ENCODE measurements at regions not wholly inside any gene's neighbourhood (a gene's known extent, or its start where the extent isn't known, plus 50 kb on each side); places are given as distances from the start of the nearest gene placed in this dataset.
A peak's percentile ranks its signal among the peaks of the same experiment; 100 is the strongest.
"Not testable (repeated sequence)": the region's sequence is repeated elsewhere in the genome, so short reads cannot be mapped to it uniquely, and the experiment has no call there.

DNA sequence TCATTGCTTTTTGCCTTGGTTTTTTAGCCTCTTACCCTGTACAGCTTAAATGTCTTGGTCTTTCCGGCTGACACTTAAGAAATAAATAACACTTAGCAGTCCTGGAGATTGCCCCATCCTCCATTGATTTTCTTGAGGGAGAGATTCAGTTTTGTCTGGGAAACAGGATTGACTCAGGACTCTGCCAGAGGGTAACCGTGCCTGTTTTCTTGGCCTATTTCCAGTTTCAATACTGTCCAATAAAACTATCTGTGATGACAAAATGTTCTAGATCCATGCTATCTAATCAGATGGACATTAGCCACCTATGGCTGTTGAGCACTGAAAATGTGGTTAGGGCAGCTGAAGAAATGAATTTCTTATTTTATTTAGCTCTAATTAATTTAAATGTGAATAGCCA lies 216.1 kb downstream of the DUSP10 start:
- H3K4me3 ChIP-seq (replicated peaks; ENCODE audit: low read depth, low read length) = no peak overlapping the region
- TF ChIP-seq, protein P1, sequence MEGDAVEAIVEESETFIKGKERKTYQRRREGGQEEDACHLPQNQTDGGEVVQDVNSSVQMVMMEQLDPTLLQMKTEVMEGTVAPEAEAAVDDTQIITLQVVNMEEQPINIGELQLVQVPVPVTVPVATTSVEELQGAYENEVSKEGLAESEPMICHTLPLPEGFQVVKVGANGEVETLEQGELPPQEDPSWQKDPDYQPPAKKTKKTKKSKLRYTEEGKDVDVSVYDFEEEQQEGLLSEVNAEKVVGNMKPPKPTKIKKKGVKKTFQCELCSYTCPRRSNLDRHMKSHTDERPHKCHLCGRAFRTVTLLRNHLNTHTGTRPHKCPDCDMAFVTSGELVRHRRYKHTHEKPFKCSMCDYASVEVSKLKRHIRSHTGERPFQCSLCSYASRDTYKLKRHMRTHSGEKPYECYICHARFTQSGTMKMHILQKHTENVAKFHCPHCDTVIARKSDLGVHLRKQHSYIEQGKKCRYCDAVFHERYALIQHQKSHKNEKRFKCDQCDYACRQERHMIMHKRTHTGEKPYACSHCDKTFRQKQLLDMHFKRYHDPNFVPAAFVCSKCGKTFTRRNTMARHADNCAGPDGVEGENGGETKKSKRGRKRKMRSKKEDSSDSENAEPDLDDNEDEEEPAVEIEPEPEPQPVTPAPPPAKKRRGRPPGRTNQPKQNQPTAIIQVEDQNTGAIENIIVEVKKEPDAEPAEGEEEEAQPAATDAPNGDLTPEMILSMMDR (IDR thresholded peaks at IDR 0.05; ENCODE audit: low read length, missing control alignments) = no peak
- no peak for DNase-seq (ENCODE audit: low read depth)

DNA sequence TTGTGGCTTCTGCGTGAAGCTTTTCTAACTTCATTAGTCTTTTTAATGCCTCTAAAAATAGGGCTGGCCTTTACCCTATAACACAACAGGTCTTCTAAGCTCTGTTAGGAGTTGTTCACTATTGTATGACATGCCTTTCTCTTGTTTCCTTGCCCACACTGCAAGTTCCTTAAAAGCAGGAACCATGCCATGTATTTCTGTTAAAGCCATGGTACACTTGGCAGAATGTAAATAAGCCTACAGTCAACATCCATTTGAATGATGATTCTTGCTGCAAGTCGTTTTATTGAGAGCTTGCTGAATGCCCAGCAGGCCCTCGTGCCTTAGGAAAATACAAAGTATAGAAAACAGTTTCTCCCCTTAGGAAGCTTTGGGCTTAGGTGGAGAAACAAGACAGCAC lies 214.6 kb downstream of the DUSP10 start:
- TF ChIP-seq, protein P1 (IDR thresholded peaks at IDR 0.05; ENCODE audit: low read length, missing control alignments) = no peak
- no peak for DNase-seq (ENCODE audit: low read depth)
- H3K4me3 ChIP-seq (replicated peaks; ENCODE audit: low read depth, low read length) = no peak overlapping the region

DNA sequence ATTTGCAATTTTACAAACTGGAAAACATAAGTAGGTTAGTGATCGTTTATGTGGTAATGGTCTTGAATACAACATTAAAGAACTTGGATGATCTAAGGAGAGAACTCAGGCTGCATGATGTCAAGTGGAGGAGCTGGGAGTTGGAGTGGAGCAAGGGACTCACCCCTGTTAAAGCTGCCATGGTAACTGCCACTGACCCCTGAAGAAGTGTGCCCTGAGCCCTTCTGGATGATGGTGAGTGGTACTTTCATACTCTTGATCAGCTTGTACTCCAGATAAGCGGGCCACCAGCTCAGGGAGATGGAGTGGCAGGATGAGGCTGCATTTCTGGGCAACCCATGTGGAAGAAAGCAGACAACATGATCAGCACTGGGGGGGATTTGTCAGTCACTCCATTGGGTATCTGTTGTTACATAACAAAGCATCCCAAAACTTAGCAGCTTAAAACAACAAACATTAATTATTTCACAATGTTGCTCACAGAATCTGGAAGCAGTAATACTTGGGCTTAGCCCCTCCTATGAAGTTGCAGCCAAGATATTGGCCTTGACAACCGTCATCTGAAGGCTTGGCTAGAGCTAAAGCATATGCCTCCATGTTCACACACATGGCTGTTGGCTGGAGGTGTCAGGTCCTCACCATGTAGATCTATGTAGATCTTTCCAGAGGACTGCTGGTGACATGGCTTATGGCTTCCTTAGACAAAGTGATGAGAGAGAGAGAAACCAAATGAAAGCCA lies 213.8 kb downstream of the DUSP10 start:
- DNase-seq (ENCODE audit: low read depth) = no peak
- H3K4me3 ChIP-seq (replicated peaks; ENCODE audit: low read depth, low read length) = no peak overlapping the region
- TF ChIP-seq, protein P1 (IDR thresholded peaks at IDR 0.05; ENCODE audit: low read length, missing control alignments) = no peak

DNA sequence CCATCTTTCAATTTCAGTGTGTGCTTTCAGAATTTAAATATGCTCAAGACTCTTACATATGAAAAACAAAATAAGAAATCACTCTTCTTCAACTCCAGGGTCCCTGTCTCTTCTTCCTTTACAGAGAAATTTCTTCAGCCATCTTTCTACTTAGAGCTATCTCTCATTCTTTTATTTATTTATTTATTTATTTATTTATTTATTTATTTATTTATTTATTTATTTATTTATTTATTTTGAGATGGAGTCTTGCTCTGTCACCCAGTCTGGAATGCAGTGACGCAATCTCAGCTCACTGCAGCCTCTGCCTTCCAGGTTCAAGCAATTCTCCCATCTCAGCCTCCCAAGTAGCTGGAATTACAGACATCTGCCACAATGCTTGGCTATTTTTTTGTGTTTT lies 211.7 kb downstream of the DUSP10 start:
- not testable (repeated sequence) for H3K4me3 ChIP-seq (replicated peaks; ENCODE audit: low read depth, low read length)

DNA sequence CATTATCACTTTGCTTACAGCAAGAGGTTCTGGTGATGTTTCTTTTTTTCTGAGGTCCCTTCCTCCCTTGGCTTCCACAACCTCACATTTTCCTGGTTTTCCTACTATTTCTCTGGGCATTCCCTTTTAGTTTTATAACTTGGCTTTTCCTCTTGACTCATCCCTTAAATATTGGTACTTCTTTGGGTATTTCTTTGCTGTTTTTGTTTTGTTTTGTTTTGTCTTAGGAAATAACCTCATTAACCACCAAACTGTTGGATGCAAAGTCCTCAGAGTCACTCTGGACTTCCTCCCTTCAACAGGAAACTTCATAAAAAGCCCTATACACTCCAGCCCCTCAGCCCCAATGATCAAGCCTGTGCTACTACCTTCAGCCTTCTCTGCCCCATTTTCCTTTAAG lies 211.1 kb downstream of the DUSP10 start:
- TF ChIP-seq, protein P1 (IDR thresholded peaks at IDR 0.05; ENCODE audit: low read length, missing control alignments) = no peak
- no peak overlapping the region for H3K4me3 ChIP-seq (replicated peaks; ENCODE audit: low read depth, low read length)
- DNase-seq (ENCODE audit: low read depth) = no peak

More for the DNA sequence above, 211.7 kb downstream of the DUSP10 start:
- DNase-seq (ENCODE audit: low read depth) = peak; percentile 9

DNA sequence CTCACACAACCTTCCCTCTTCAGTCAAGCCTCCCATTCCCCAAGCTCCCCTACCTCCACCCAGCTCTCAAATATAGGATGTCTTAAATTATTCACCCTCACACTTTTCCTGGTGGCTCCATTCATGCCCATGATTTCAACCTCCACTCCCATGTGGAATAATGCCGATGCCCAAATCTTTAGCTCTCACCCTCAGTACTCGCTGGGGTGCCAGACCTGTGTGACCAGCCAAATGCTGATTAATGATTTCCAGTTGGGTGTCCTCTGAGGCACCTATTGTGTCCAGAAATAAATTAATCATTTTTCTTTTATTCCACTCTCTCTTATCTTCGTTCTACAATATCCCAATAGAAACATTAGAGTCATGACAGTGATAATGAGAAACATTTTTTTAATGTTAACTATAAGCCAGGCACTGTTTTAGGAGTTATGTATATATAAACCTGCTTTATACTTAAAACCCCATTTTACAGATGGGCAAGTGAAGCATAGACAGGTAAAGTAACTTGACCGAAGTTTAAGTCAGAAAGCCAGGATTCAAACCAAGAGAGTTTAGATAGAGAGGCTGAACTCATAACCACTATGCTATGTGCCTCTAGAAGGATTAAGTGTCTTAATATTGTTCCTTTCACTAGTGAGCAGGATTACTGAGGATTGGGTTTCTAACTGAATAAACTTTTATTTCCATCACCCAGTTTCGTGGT lies 209.7 kb downstream of the DUSP10 start:
- no peak for DNase-seq (ENCODE audit: low read depth)
- H3K4me3 ChIP-seq (replicated peaks; ENCODE audit: low read depth, low read length) = no peak overlapping the region
- TF ChIP-seq, protein P1 (IDR thresholded peaks at IDR 0.05; ENCODE audit: low read length, missing control alignments) = no peak

DNA sequence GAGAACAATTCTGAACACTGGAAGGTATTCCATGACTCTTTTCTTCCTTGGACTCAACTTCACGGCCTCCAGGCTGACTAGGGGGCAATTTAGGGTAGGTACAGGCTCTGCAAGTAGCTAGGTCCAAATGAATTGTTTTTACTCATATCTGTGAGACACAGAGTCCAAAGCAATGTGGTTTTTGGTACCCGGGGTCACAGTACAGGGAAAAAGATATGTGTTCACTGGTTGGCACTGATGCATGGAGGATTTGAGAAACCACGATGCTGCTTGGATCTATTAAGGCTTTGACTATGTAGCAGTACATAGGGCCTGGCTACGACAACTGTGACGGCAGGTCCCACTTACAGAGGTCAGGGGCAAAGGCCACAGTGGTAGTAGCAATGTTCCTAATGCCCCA lies 200.6 kb downstream of the DUSP10 start:
- H3K4me3 ChIP-seq (replicated peaks; ENCODE audit: low read depth, low read length) = no peak overlapping the region
- no peak for DNase-seq (ENCODE audit: low read depth)
- TF ChIP-seq, protein P1 (IDR thresholded peaks at IDR 0.05; ENCODE audit: low read length, missing control alignments) = no peak

Measured in fibroblast of pulmonary artery (primary cell).